ENCODE measurements at regions not wholly inside any gene's neighbourhood (a gene's known extent, or its start where the extent isn't known, plus 50 kb on each side); places are given as distances from the start of the nearest gene placed in this dataset.

GRCh38 chr11:23893126-23893525 is 603.7 kb upstream of the LUZP2 start:
- Histone ChIP-seq H3K36me3 (no peaks in the 10 kb centered on the region), H3K27ac (no peak overlapping the region), H3K4me3 (no peak overlapping the region), H3K27me3 (no peaks in the 10 kb centered on the region), H3K4me1 (no peaks in the 10 kb centered on the region), H3K9me3 (peaks cover 0 to 3% (median 0%) of the 10 kb centered on the region in 12 donors)
- ATAC-seq (no peak), DNase-seq (no peak)
- intact Hi-C loops (cut with DNase I), result no loop called here
- 78 to 89% (median 85%) methylated on average over 2 of the region's 2 CpGs for WGBS, 4 donors
- no peak for TF ChIP-seq POLR2A (IDR thresholded peaks at IDR 0.05)

- Histone ChIP-seq H3K4me1 (no peaks in the 10 kb centered on the region), H3K9me3 (peaks cover 0 to 6% (median 0%) of the 10 kb centered on the region in 12 donors), H3K27me3 (no peaks in the 10 kb centered on the region), H3K27ac (no peak overlapping the region), H3K36me3 (no peaks in the 10 kb centered on the region), H3K4me3 (no peak overlapping the region)
- DNase-seq (no peak), ATAC-seq (no peak)
- WGBS, 4 donors, result 59 to 64% (median 61%) methylated on average over 9 of the region's 9 CpGs
- TF ChIP-seq CTCF (IDR thresholded peaks at IDR 0.05), result no peak
- TF ChIP-seq POLR2A (IDR thresholded peaks at IDR 0.05), result no peak
- intact Hi-C loops (cut with DNase I), result no loop called here
Measured at GRCh38 chr11:23897453-23898286, 599.2 kb upstream of the LUZP2 start.

- H3K9me3 ChIP-seq, result peaks cover 0 to 9% (median 0%) of the 10 kb centered on the region in 12 donors
- no peaks in the 10 kb centered on the region for H3K36me3 ChIP-seq
- intact Hi-C loops (cut with DNase I), result no loop called here
- no peak overlapping the region for H3K4me3 ChIP-seq
- TF ChIP-seq CTCF (IDR thresholded peaks at IDR 0.05) (no peak), POLR2A (IDR thresholded peaks at IDR 0.05) (no peak)
- no peaks in the 10 kb centered on the region for H3K27me3 ChIP-seq
- H3K27ac ChIP-seq, result no peak overlapping the region
- ATAC-seq (no peak), DNase-seq (no peak)
- H3K4me1 ChIP-seq, result no peaks in the 10 kb centered on the region
- WGBS, 4 donors, result 54 to 55% (median 55%) methylated on average over 7 of the region's 7 CpGs
Measured at GRCh38 chr11:23903044-23903704, 593.7 kb upstream of the LUZP2 start.

- DNase-seq (no peak), ATAC-seq (no peak)
- TF ChIP-seq POLR2A (IDR thresholded peaks at IDR 0.05) (no peak), CTCF (IDR thresholded peaks at IDR 0.05) (no peak)
- Histone ChIP-seq H3K9me3 (no peaks in the 10 kb centered on the region), H3K27ac (no peak overlapping the region), H3K27me3 (no peaks in the 10 kb centered on the region), H3K4me3 (no peak overlapping the region), H3K4me1 (no peaks in the 10 kb centered on the region), H3K36me3 (no peaks in the 10 kb centered on the region)
- intact Hi-C loops (cut with DNase I), result no loop called here
- 71 to 81% (median 75%) methylated on average over 2 of the region's 2 CpGs for WGBS, 4 donors
Measured at GRCh38 chr11:23919455-23919854, 577.4 kb upstream of the LUZP2 start.
